GM23338 (cell line): ENCODE measurements at regions not wholly inside any gene's neighbourhood (a gene's known extent, or its start where the extent isn't known, plus 50 kb on each side); places are given as distances from the start of the nearest gene placed in this dataset.

Source experiments
- ATAC-seq: fragments of 200-7000 bp; cut with Tn5 transposase; 3 replicates; pipeline ENCODE4 v1.9.1; 2020
- DNase-seq: peaks from one replicate; pipeline ENCODE4 v3.0.0-alpha.2; 2015; ENCODE audit warnings: low spot score
- H2AFZ ChIP-seq: fragments of 200-600 bp; sonication (generic); 2 replicates; pipeline ENCODE4 v1.8.0; 2016; ENCODE audit warnings: antibody characterized with exemption, mild to moderate bottlenecking, moderate library complexity
- H3F3A ChIP-seq: fragments of 200-600 bp; sonication (generic); replicated peaks from 2 replicates; pipeline ENCODE4 v1.8.0; 2017; ENCODE audit warnings: antibody characterized with exemption, mixed run types, low read depth
- H3K27ac ChIP-seq: fragments of 200-600 bp; sonication (generic); 2 replicates; pipeline ENCODE4 v1.6.1; 2016; ENCODE audit warnings: low read depth
- H3K27me3 ChIP-seq: fragments of 200-600 bp; sonication (generic); 2 replicates; pipeline ENCODE4 v1.8.0; 2016; ENCODE audit warnings: mild to moderate bottlenecking, mixed run types, moderate library complexity; ENCODE audit not compliant: insufficient read depth
- H3K36me3 ChIP-seq: fragments of 200-600 bp; sonication (generic); 2 replicates; pipeline ENCODE4 v1.8.0; 2016; ENCODE audit warnings: mild to moderate bottlenecking; ENCODE audit not compliant: insufficient read depth
- H3K4me1 ChIP-seq: fragments of 200-600 bp; sonication (generic); 2 replicates; pipeline ENCODE4 v1.8.0; 2016; ENCODE audit warnings: mild to moderate bottlenecking, moderate library complexity; ENCODE audit not compliant: insufficient read depth
- H3K4me2 ChIP-seq: fragments of 200-600 bp; sonication (generic); 2 replicates; pipeline ENCODE4 v1.7.1; 2017; ENCODE audit warnings: mixed run types
- H3K4me3 ChIP-seq: fragments of 200-600 bp; sonication (generic); 2 replicates; pipeline ENCODE4 v1.6.1; 2016; ENCODE audit warnings: mixed run types
- H3K79me2 ChIP-seq: fragments of 200-600 bp; sonication (generic); replicated peaks from 2 replicates; pipeline ENCODE4 v1.8.0; 2017; ENCODE audit warnings: mild to moderate bottlenecking; ENCODE audit not compliant: insufficient read depth
- H3K9me2 ChIP-seq: fragments of 200-600 bp; sonication (generic); 2 replicates; pipeline ENCODE4 v1.8.0; 2017; ENCODE audit not compliant: insufficient read depth
- H4K20me1 ChIP-seq: fragments of 200-600 bp; sonication (generic); replicated peaks from 2 replicates; pipeline ENCODE4 v1.8.0; 2017; ENCODE audit warnings: mild to moderate bottlenecking; ENCODE audit not compliant: insufficient read depth
- H3K27ac Mint-ChIP-seq: 2 replicates; pipeline ENCODE4 v1.8.0; 2020; ENCODE audit warnings: inconsistent platforms, mild to moderate bottlenecking, moderate library complexity, mixed read lengths
- H3K27me3 Mint-ChIP-seq: 3 replicates; pipeline ENCODE4 v1.8.0; 2022; ENCODE audit warnings: low read depth, mild to moderate bottlenecking, moderate library complexity, mixed read lengths, inconsistent platforms; ENCODE audit not compliant: insufficient read depth, poor library complexity
- H3K36me3 Mint-ChIP-seq: 3 replicates; pipeline ENCODE4 v1.8.0; 2021; ENCODE audit warnings: low read depth, mild to moderate bottlenecking, inconsistent platforms, moderate library complexity, mixed read lengths
- H3K4me1 Mint-ChIP-seq: 3 replicates; pipeline ENCODE4 v1.8.0; 2020; ENCODE audit warnings: mild to moderate bottlenecking, inconsistent platforms, mixed read lengths
- H3K4me3 Mint-ChIP-seq: 3 replicates; pipeline ENCODE4 v1.8.0; 2021; ENCODE audit warnings: moderate library complexity, mild to moderate bottlenecking, inconsistent platforms, mixed read lengths
- H3K9me3 Mint-ChIP-seq: 3 replicates; pipeline ENCODE4 v1.8.0; 2020; ENCODE audit warnings: moderate library complexity, mild to moderate bottlenecking, inconsistent platforms, mixed read lengths
- JUNB ChIP-seq: IDR thresholded peaks from one replicate; pipeline ENCODE4 v1.6.1; 2016; ENCODE audit warnings: antibody characterized with exemption; ENCODE audit not compliant: unreplicated experiment
- ZNF114 ChIP-seq: fragments of 250-450 bp; sonication (Bioruptor Pico); IDR thresholded peaks from 2 replicates; pipeline ENCODE4 v1.5.0; 2020; ENCODE audit warnings: mild to moderate bottlenecking, moderate library complexity
- ZNF331 ChIP-seq: fragments of 250-450 bp; sonication (Bioruptor Pico); IDR thresholded peaks from 2 replicates; pipeline ENCODE4 v1.5.0; 2020; ENCODE audit warnings: low read depth, mild to moderate bottlenecking, moderate library complexity
- TF ChIP-seq, protein P1 (sequence below), 2 experiments: fragments of 200-600 bp in 1 of 2; sonication (generic) in 1 of 2; conservative IDR thresholded peaks; 2 replicates each; pipeline versions ENCODE4 v1.5.1 to v1.6.1; 2016 to 2017; ENCODE audit warnings: antibody characterized with exemption in 2 of 2, low read depth in 2 of 2, mild to moderate bottlenecking in 2 of 2, moderate library complexity in 1 of 2
- TF ChIP-seq, protein P2 (sequence below): fragments of 250-450 bp; sonication (Bioruptor Pico); IDR thresholded peaks from 2 replicates; pipeline ENCODE4 v1.5.0; 2020; ENCODE audit warnings: mild to moderate bottlenecking, moderate library complexity

DNA sequence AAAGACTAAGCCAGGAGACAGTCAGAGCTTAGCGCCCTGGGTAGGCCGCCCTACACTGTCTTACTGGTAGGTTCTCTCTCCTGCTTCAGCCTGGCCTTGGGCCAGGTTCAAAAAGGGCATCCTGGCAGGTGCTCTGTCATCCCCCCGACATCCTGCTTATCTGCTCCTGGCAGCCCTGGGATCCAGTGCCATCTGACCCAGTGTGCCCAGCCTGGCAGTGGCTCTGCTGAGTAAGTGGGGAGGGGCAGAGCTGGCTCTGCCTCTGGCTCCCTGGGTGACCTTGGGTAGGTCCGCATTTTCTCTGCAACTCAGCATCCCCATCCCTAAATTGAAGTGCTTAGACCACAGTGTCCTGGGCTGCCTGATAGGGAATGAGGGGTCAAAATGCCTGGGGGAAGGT lies 549.9 kb downstream of the PTPRU start:
- Histone ChIP-seq H3K4me3 (no peak overlapping the region), H3F3A (no peaks in the 10 kb centered on the region), H2AFZ (no peak overlapping the region), H3K27ac (no peak overlapping the region), H3K9me2 (no peaks in the 10 kb centered on the region), H3K4me1 (no peaks in the 10 kb centered on the region), H3K27me3 (no peaks in the 10 kb centered on the region), H3K36me3 (no peaks in the 10 kb centered on the region), H4K20me1 (no peaks in the 10 kb centered on the region), H3K79me2 (no peaks in the 10 kb centered on the region), H3K4me2 (no peak overlapping the region)
- no peak for ATAC-seq
- H3K4me3 Mint-ChIP-seq: no peak overlapping the region
- TF ChIP-seq, protein P1, sequence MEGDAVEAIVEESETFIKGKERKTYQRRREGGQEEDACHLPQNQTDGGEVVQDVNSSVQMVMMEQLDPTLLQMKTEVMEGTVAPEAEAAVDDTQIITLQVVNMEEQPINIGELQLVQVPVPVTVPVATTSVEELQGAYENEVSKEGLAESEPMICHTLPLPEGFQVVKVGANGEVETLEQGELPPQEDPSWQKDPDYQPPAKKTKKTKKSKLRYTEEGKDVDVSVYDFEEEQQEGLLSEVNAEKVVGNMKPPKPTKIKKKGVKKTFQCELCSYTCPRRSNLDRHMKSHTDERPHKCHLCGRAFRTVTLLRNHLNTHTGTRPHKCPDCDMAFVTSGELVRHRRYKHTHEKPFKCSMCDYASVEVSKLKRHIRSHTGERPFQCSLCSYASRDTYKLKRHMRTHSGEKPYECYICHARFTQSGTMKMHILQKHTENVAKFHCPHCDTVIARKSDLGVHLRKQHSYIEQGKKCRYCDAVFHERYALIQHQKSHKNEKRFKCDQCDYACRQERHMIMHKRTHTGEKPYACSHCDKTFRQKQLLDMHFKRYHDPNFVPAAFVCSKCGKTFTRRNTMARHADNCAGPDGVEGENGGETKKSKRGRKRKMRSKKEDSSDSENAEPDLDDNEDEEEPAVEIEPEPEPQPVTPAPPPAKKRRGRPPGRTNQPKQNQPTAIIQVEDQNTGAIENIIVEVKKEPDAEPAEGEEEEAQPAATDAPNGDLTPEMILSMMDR (conservative IDR thresholded peaks at IDR 0.05; ENCODE audit: low read depth in 2 of 2): no peak
- TF ChIP-seq ZNF331 (CRISPR knock-in tag) (no peak), ZNF114 (CRISPR knock-in tag) (no peak), JUNB (no peak)
- TF ChIP-seq, protein P2, sequence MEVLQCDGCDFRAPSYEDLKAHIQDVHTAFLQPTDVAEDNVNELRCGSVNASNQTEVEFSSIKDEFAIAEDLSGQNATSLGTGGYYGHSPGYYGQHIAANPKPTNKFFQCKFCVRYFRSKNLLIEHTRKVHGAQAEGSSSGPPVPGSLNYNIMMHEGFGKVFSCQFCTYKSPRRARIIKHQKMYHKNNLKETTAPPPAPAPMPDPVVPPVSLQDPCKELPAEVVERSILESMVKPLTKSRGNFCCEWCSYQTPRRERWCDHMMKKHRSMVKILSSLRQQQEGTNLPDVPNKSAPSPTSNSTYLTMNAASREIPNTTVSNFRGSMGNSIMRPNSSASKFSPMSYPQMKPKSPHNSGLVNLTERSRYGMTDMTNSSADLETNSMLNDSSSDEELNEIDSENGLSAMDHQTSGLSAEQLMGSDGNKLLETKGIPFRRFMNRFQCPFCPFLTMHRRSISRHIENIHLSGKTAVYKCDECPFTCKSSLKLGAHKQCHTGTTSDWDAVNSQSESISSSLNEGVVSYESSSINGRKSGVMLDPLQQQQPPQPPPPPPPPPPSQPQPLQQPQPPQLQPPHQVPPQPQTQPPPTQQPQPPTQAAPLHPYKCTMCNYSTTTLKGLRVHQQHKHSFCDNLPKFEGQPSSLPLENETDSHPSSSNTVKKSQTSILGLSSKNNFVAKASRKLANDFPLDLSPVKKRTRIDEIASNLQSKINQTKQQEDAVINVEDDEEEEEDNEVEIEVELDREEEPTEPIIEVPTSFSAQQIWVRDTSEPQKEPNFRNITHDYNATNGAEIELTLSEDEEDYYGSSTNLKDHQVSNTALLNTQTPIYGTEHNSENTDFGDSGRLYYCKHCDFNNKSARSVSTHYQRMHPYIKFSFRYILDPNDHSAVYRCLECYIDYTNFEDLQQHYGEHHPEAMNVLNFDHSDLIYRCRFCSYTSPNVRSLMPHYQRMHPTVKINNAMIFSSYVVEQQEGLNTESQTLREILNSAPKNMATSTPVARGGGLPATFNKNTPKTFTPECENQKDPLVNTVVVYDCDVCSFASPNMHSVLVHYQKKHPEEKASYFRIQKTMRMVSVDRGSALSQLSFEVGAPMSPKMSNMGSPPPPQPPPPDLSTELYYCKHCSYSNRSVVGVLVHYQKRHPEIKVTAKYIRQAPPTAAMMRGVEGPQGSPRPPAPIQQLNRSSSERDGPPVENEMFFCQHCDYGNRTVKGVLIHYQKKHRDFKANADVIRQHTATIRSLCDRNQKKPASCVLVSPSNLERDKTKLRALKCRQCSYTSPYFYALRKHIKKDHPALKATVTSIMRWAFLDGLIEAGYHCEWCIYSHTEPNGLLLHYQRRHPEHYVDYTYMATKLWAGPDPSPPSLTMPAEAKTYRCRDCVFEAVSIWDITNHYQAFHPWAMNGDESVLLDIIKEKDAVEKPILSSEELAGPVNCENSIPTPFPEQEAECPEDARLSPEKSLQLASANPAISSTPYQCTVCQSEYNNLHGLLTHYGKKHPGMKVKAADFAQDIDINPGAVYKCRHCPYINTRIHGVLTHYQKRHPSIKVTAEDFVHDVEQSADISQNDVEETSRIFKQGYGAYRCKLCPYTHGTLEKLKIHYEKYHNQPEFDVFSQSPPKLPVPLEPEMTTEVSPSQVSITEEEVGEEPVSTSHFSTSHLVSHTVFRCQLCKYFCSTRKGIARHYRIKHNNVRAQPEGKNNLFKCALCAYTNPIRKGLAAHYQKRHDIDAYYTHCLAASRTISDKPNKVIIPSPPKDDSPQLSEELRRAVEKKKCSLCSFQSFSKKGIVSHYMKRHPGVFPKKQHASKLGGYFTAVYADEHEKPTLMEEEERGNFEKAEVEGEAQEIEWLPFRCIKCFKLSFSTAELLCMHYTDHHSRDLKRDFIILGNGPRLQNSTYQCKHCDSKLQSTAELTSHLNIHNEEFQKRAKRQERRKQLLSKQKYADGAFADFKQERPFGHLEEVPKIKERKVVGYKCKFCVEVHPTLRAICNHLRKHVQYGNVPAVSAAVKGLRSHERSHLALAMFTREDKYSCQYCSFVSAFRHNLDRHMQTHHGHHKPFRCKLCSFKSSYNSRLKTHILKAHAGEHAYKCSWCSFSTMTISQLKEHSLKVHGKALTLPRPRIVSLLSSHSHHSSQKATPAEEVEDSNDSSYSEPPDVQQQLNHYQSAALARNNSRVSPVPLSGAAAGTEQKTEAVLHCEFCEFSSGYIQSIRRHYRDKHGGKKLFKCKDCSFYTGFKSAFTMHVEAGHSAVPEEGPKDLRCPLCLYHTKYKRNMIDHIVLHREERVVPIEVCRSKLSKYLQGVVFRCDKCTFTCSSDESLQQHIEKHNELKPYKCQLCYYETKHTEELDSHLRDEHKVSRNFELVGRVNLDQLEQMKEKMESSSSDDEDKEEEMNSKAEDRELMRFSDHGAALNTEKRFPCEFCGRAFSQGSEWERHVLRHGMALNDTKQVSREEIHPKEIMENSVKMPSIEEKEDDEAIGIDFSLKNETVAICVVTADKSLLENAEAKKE (CRISPR knock-in tag): no peak
- no peaks in the 10 kb centered on the region; the same call in 1 of the 3 replicates for H3K9me3 Mint-ChIP-seq
- H3K4me1 Mint-ChIP-seq: no peaks in the 10 kb centered on the region
- no peak overlapping the region for H3K27ac Mint-ChIP-seq
- DNase-seq: no peak
- H3K36me3 Mint-ChIP-seq: no peaks in the 10 kb centered on the region
- H3K27me3 Mint-ChIP-seq: no peaks in the 10 kb centered on the region
